ENCODE measurements at regions not wholly inside any gene's neighbourhood (a gene's known extent, or its start where the extent isn't known, plus 50 kb on each side); places are given as distances from the start of the nearest gene placed in this dataset.

DNA sequence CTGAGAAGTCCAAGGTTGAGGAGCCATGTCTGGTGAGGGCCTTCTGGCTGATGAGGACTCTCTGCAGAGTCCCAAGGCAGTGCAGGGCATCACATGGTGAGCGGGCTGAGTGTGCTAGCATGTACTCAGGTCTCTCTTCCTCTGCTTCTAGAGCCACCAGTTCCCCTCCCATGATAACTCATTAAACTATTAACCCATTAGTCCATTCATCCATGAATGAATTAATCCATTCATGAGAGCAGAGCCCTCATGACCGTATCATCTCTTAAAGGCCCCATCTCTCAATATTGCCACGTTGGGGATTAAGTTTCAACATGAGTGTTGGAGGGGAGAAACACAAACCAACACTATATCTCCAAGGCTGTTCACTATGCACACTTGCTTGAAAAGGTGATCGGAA, 83.7 kb downstream of the TMEM30B start:
- Histone ChIP-seq H3K4me1 (no peaks in the 10 kb centered on the region), H3K9me3 (no peaks in the 10 kb centered on the region), H3K27me3 (no peaks in the 10 kb centered on the region), H3K27ac (no peak overlapping the region), H3K4me3 (no peak overlapping the region), H3K36me3 (no peaks in the 10 kb centered on the region)
- 59 to 83% methylated on average over 4 of the region's 4 CpGs for WGBS, 2 donors
- no peak for ATAC-seq (ENCODE audit: low FRiP score in 2 of 2)
- DNase-seq, result no peak
- TF ChIP-seq POLR2AphosphoS5 (IDR thresholded peaks at IDR 0.05), result no peak

DNA sequence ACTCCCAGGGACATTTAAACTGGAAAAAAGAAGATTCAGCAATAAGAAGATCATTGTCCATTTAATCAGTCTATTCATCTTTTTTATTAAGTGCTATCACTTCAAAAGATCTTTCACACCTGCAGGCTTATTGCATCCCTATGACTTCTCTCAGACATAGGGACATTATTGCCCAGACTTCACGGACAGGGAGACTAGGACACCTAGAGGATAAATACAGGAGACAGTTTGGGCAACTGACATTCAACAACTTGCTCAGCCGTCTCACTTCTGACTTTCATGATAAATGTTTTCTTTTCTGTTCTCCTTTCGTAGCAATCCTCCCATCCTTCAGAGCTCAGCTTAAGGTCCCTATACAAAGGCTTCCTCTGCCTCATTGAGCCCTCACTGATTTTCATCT, 84.3 kb downstream of the TMEM30B start:
- DNase-seq (no peak), ATAC-seq (ENCODE audit: low FRiP score in 2 of 2) (no peak)
- WGBS, 2 donors, result 65 to 78% methylated on average over 3 of the region's 3 CpGs
- no peak overlapping the region for H3K4me3 ChIP-seq
- H3K36me3 ChIP-seq, result no peaks in the 10 kb centered on the region
- H3K9me3 ChIP-seq, result no peaks in the 10 kb centered on the region
- no peaks in the 10 kb centered on the region for H3K27me3 ChIP-seq
- no peak overlapping the region for H3K27ac ChIP-seq
- no peaks in the 10 kb centered on the region for H3K4me1 ChIP-seq
- TF ChIP-seq, protein P1, sequence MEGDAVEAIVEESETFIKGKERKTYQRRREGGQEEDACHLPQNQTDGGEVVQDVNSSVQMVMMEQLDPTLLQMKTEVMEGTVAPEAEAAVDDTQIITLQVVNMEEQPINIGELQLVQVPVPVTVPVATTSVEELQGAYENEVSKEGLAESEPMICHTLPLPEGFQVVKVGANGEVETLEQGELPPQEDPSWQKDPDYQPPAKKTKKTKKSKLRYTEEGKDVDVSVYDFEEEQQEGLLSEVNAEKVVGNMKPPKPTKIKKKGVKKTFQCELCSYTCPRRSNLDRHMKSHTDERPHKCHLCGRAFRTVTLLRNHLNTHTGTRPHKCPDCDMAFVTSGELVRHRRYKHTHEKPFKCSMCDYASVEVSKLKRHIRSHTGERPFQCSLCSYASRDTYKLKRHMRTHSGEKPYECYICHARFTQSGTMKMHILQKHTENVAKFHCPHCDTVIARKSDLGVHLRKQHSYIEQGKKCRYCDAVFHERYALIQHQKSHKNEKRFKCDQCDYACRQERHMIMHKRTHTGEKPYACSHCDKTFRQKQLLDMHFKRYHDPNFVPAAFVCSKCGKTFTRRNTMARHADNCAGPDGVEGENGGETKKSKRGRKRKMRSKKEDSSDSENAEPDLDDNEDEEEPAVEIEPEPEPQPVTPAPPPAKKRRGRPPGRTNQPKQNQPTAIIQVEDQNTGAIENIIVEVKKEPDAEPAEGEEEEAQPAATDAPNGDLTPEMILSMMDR (IDR thresholded peaks at IDR 0.05), result no peak
- TF ChIP-seq POLR2AphosphoS5 (IDR thresholded peaks at IDR 0.05) (no peak), POLR2A (IDR thresholded peaks at IDR 0.05) (no peak), EP300 (IDR thresholded peaks at IDR 0.05) (no peak)

DNA sequence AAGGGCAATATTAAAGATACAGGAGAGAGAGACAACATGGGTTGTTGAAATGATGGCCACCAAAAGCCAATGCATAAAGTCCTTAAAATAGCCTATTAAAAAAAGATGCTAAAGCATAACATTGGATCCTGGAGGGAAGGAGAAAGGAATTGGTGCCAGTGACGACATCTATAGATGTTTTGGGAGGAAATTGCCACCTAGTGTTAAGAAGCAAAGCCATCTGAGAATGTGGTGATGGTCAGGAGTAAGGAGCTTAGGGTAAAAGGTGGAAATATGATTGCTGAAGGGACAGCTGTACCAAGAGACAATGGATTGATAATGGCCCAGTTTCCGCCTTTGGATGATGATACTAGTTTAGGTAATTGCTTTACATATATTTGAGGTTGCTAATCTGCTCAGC, 85.1 kb downstream of the TMEM30B start:
- 81 to 86% methylated on average over 2 of the region's 2 CpGs for WGBS, 2 donors
- ATAC-seq (ENCODE audit: low FRiP score in 2 of 2) (no peak), DNase-seq (no peak)
- H3K36me3 ChIP-seq, result no peaks in the 10 kb centered on the region
- no peaks in the 10 kb centered on the region for H3K9me3 ChIP-seq
- no peak overlapping the region for H3K27ac ChIP-seq
- no peaks in the 10 kb centered on the region for H3K4me1 ChIP-seq
- no peaks in the 10 kb centered on the region for H3K27me3 ChIP-seq
- H3K4me3 ChIP-seq, result no peak overlapping the region
- TF ChIP-seq POLR2A (IDR thresholded peaks at IDR 0.05) (no peak), EP300 (IDR thresholded peaks at IDR 0.05) (no peak), POLR2AphosphoS5 (IDR thresholded peaks at IDR 0.05) (no peak)
- TF ChIP-seq, protein P1 (IDR thresholded peaks at IDR 0.05), result no peak

DNA sequence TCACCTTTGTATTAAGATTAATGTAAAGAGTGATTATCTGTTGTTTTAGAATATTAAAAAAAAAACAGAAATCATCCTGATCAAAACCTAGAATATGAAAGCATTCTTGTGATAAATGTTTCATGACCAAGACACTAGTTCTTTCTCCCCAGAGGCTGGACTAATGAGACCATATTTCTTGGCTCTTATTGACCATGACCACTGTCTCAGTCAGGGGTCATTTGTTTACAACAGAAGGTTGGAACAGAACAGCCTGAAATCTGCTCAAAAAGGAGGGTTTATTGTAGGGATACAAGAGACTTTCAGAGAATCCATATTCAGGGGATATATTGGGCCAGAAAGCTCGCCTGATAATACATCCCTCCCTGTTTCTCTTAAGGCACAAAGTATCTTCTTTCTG, 87.7 kb downstream of the TMEM30B start:
- no peak for TF ChIP-seq EP300 (IDR thresholded peaks at IDR 0.05)
- ATAC-seq (ENCODE audit: low FRiP score in 2 of 2) (no peak), DNase-seq (no peak)
- Histone ChIP-seq H3K27ac (no peak overlapping the region), H3K4me3 (no peak overlapping the region), H3K36me3 (no peaks in the 10 kb centered on the region), H3K9me3 (no peaks in the 10 kb centered on the region), H3K27me3 (peaks cover 0 to 4% (median 0%) of the 10 kb centered on the region in 4 donors), H3K4me1 (peaks cover 0 to 6% (median 2%) of the 10 kb centered on the region in 4 donors)
- WGBS, 2 donors, result 64 to 79% methylated on average over 1 of the region's 1 CpG

DNA sequence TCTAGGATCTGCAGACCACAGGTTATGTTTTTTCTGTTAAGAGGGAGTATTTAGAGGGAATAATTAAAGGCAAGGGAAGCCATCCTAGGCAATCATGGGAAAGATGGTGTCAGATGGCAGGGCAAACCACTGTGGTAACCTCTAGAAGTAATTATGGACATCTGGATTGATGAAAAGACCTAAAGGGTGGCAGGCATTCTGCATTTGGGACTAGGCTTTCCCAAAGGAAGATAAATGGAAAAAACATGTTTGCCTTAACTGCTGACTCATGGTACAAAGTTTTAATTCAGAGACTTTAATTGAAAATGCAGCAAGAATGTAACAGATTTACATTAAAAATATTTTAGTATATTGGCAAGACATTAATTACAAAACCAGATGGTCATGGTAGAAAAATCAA, 88.1 kb downstream of the TMEM30B start:
- no peaks in the 10 kb centered on the region for H3K9me3 ChIP-seq
- ATAC-seq (ENCODE audit: low FRiP score in 2 of 2) (no peak), DNase-seq (no peak)
- TF ChIP-seq EP300 (IDR thresholded peaks at IDR 0.05) (no peak), POLR2A (IDR thresholded peaks at IDR 0.05) (no peak), POLR2AphosphoS5 (IDR thresholded peaks at IDR 0.05) (no peak)
- TF ChIP-seq, protein P1 (IDR thresholded peaks at IDR 0.05), result no peak
- H3K27me3 ChIP-seq, result peaks cover 0 to 4% (median 0%) of the 10 kb centered on the region in 4 donors
- no peak overlapping the region for H3K27ac ChIP-seq
- H3K36me3 ChIP-seq, result no peaks in the 10 kb centered on the region
- no peak overlapping the region for H3K4me3 ChIP-seq
- H3K4me1 ChIP-seq, result peaks cover 0 to 6% (median 4%) of the 10 kb centered on the region in 4 donors

DNA sequence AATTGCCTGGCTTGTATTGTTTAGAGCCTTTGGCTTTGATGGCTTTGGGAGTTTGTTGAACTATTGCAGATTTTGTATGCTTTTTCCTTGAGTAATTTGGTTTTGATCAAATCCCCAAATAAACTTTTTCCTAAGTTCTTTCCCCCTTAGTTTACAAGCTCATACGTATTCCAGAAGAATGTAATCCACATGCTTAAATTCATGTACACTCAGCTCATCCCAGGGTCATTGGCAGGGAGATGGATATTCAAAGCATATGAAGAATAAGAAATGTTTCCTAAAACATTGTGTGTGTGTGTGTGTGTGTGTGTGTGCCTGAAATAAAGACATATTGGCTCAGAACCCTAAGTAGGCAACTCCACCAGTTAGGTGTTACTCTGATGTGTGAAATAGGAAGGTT, 89.4 kb downstream of the TMEM30B start:
- Histone ChIP-seq H3K27ac (no peak overlapping the region), H3K36me3 (no peaks in the 10 kb centered on the region), H3K9me3 (no peaks in the 10 kb centered on the region), H3K27me3 (peaks cover 0 to 4% (median 0%) of the 10 kb centered on the region in 4 donors), H3K4me1 (peaks cover 0 to 6% (median 4%) of the 10 kb centered on the region in 4 donors), H3K4me3 (no peak overlapping the region)
- TF ChIP-seq, protein P1 (IDR thresholded peaks at IDR 0.05), result no peak
- no peak for TF ChIP-seq POLR2AphosphoS5 (IDR thresholded peaks at IDR 0.05)
- TF ChIP-seq EP300 (IDR thresholded peaks at IDR 0.05), result no peak
- no peak for TF ChIP-seq POLR2A (IDR thresholded peaks at IDR 0.05)
- ATAC-seq (ENCODE audit: low FRiP score in 2 of 2) (no peak), DNase-seq (no peak)
- 86% methylated on average over 1 of the region's 1 CpG for WGBS, 2 donors

All from upper lobe of left lung (tissue), 6 donors.